ENCODE measurements at regions not wholly inside any gene's neighbourhood (a gene's known extent, or its start where the extent isn't known, plus 50 kb on each side); places are given as distances from the start of the nearest gene placed in this dataset.
"Not testable (repeated sequence)": the region's sequence is repeated elsewhere in the genome, so short reads cannot be mapped to it uniquely, and the experiment has no call there.

GRCh38 chr7:106757846-106758245 lies 96.9 kb upstream of the CCDC71L start:
- WGBS, 2 donors = 27 to 33% methylated on average over 2 of the region's 2 CpGs
- no peak for TF ChIP-seq CTCF (IDR thresholded peaks at IDR 0.05)
- TF ChIP-seq POLR2A (IDR thresholded peaks at IDR 0.05) = no peak
- no peak for DNase-seq
- Histone ChIP-seq H3K36me3 (no peaks in the 10 kb centered on the region), H3K4me3 (no peak overlapping the region), H3K4me1 (no peaks in the 10 kb centered on the region), H3K27ac (no peak overlapping the region), H3K9me3 (peaks cover 0 to 6% (median 0%) of the 10 kb centered on the region in 3 donors), H3K27me3 (no peaks in the 10 kb centered on the region)
- intact Hi-C loops (cut with DNase I) = no loop called here

GRCh38 chr7:106762845-106763244 lies 101.9 kb upstream of the CCDC71L start:
- DNase-seq; H3K27me3 ChIP-seq; H3K4me1 ChIP-seq; H3K27ac ChIP-seq; intact Hi-C loops (cut with DNase I); H3K4me3 ChIP-seq; H3K9me3 ChIP-seq; H3K36me3 ChIP-seq: not testable (repeated sequence)
- 83 to 100% methylated on average over 2 of the region's 2 CpGs for WGBS, 2 donors

GRCh38 chr7:106763717-106764116 lies 101.4 kb upstream of the PIK3CG start:
- no peak for DNase-seq

GRCh38 chr7:106765727-106766355 lies 99.2 kb upstream of the PIK3CG start:
- H3K36me3 ChIP-seq = no peaks in the 10 kb centered on the region
- no peak for DNase-seq
- no peak overlapping the region for H3K27ac ChIP-seq
- H3K27me3 ChIP-seq = no peaks in the 10 kb centered on the region
- H3K4me3 ChIP-seq = no peak overlapping the region
- WGBS, 2 donors = 88 to 92% methylated on average over 5 of the region's 5 CpGs
- intact Hi-C loops (cut with DNase I) = no loop called here
- TF ChIP-seq POLR2A (IDR thresholded peaks at IDR 0.05) (no peak), CTCF (IDR thresholded peaks at IDR 0.05) (no peak)
- no peaks in the 10 kb centered on the region for H3K9me3 ChIP-seq
- H3K4me1 ChIP-seq = peaks cover 0 to 9% (median 3%) of the 10 kb centered on the region in 3 donors

More at GRCh38 chr7:106763717-106764116, 101.4 kb upstream of the PIK3CG start:
- no peaks in the 10 kb centered on the region for H3K9me3 ChIP-seq
- no peak for TF ChIP-seq CTCF (IDR thresholded peaks at IDR 0.05)
- no peak for TF ChIP-seq POLR2A (IDR thresholded peaks at IDR 0.05)
- H3K27me3 ChIP-seq = no peaks in the 10 kb centered on the region
- no peak overlapping the region for H3K4me3 ChIP-seq
- no peaks in the 10 kb centered on the region for H3K36me3 ChIP-seq
- intact Hi-C loops (cut with DNase I) = no loop called here
- 75 to 80% methylated on average over 1 to 2 of the region's 2 CpGs for WGBS, 2 donors
- H3K4me1 ChIP-seq = peaks cover 0 to 9% (median 3%) of the 10 kb centered on the region in 3 donors
- no peak overlapping the region for H3K27ac ChIP-seq

GRCh38 chr7:106766551-106766950 lies 98.5 kb upstream of the PIK3CG start:
- H3K4me3 ChIP-seq = no peak overlapping the region
- intact Hi-C loops (cut with DNase I) = no loop called here
- no peak for DNase-seq
- no peaks in the 10 kb centered on the region for H3K36me3 ChIP-seq
- H3K27me3 ChIP-seq = no peaks in the 10 kb centered on the region
- TF ChIP-seq POLR2A (IDR thresholded peaks at IDR 0.05) (no peak), CTCF (IDR thresholded peaks at IDR 0.05) (no peak)
- WGBS, 2 donors = 59 to 65% methylated on average over 2 of the region's 2 CpGs
- H3K4me1 ChIP-seq = peaks cover 0 to 9% (median 3%) of the 10 kb centered on the region in 3 donors
- H3K27ac ChIP-seq = no peak overlapping the region
- H3K9me3 ChIP-seq = no peaks in the 10 kb centered on the region

GRCh38 chr7:106767078-106767477 lies 98.0 kb upstream of the PIK3CG start:
- no peaks in the 10 kb centered on the region for H3K36me3 ChIP-seq
- WGBS, 2 donors = 65 to 67% methylated on average over 3 of the region's 3 CpGs
- H3K4me3 ChIP-seq = no peak overlapping the region
- H3K9me3 ChIP-seq = no peaks in the 10 kb centered on the region
- H3K4me1 ChIP-seq = peaks cover 0 to 9% (median 3%) of the 10 kb centered on the region in 3 donors
- no peaks in the 10 kb centered on the region for H3K27me3 ChIP-seq
- TF ChIP-seq CTCF (IDR thresholded peaks at IDR 0.05) (no peak), POLR2A (IDR thresholded peaks at IDR 0.05) (no peak)
- intact Hi-C loops (cut with DNase I) = no loop called here
- H3K27ac ChIP-seq = no peak overlapping the region
- no peak for DNase-seq
